ENCODE measurements at regions not wholly inside any gene's neighbourhood (a gene's known extent, or its start where the extent isn't known, plus 50 kb on each side); places are given as distances from the start of the nearest gene placed in this dataset.
"Not testable (repeated sequence)": the region's sequence is repeated elsewhere in the genome, so short reads cannot be mapped to it uniquely, and the experiment has no call there.

- not testable (repeated sequence) for DNase-seq
Measured at GRCh38 chr13:23053711-23054110, 127.1 kb upstream of the SGCG start.

- DNase-seq: no peak
Measured at GRCh38 chr13:23059173-23059572, 121.6 kb upstream of the SGCG start.

GRCh38 chr13:23060959-23061358 lies 119.8 kb upstream of the SGCG start:
- DNase-seq: no peak

GRCh38 chr13:23067129-23067528 lies 113.7 kb upstream of the SGCG start:
- DNase-seq: no peak

GRCh38 chr13:23069566-23069965 lies 111.2 kb upstream of the SGCG start:
- no peak for DNase-seq

- DNase-seq: no peak
Measured at GRCh38 chr13:23074075-23074828, 106.5 kb upstream of the SGCG start.

- DNase-seq: no peak
Measured at GRCh38 chr13:23081220-23081619, 99.6 kb upstream of the SGCG start.

- DNase-seq: no peak
Measured at GRCh38 chr13:23081901-23082300, 98.9 kb upstream of the SGCG start.

GRCh38 chr13:23086968-23087623 lies 93.7 kb upstream of the SGCG start:
- no peak for DNase-seq

GRCh38 chr13:23087880-23088279 lies 92.9 kb upstream of the SGCG start:
- peak in 1 of 2 experiments; percentile 7 for DNase-seq

- no peak for DNase-seq
Measured at GRCh38 chr13:23098161-23098907, 82.4 kb upstream of the SGCG start.

- no peak for DNase-seq
Measured at GRCh38 chr13:23105051-23105450, 75.7 kb upstream of the SGCG start.

GRCh38 chr13:23107665-23108064 lies 73.1 kb upstream of the SGCG start:
- no peak for DNase-seq

- no peak for DNase-seq
Measured at GRCh38 chr13:23119131-23119530, 61.6 kb upstream of the SGCG start.

GRCh38 chr13:23127540-23127939 lies 53.2 kb upstream of the SGCG start:
- not testable (repeated sequence) for DNase-seq

- no peak for DNase-seq
Measured at GRCh38 chr13:23129331-23129730, 51.4 kb upstream of the SGCG start.
